ENCODE measurements at regions not wholly inside any gene's neighbourhood (a gene's known extent, or its start where the extent isn't known, plus 50 kb on each side); places are given as distances from the start of the nearest gene placed in this dataset.

GRCh38 chr9:134502809-134503211 lies 138.8 kb upstream of the COL5A1 start:
- no peak for DNase-seq

- DNase-seq: no peak
Measured at GRCh38 chr9:134503301-134504105, 138.1 kb upstream of the COL5A1 start.

- no peak for DNase-seq
Measured at GRCh38 chr9:134504106-134504385, 137.6 kb upstream of the COL5A1 start.

- DNase-seq: no peak
Measured at GRCh38 chr9:134505032-134505431, 136.6 kb upstream of the COL5A1 start.

- DNase-seq: no peak
Measured at GRCh38 chr9:134509281-134509680, 132.3 kb upstream of the COL5A1 start.

- DNase-seq: no peak
Measured at GRCh38 chr9:134509817-134510216, 131.8 kb upstream of the COL5A1 start.

- DNase-seq: no peak
Measured at GRCh38 chr9:134514503-134514902, 127.1 kb upstream of the COL5A1 start.

- no peak for DNase-seq
Measured at GRCh38 chr9:134515026-134515821, 126.4 kb upstream of the COL5A1 start.

GRCh38 chr9:134516464-134516863 lies 125.1 kb upstream of the COL5A1 start:
- no peak for DNase-seq

- no peak for DNase-seq
Measured at GRCh38 chr9:134517069-134517680, 124.4 kb upstream of the COL5A1 start.

- no peak for DNase-seq
Measured at GRCh38 chr9:134518004-134518606, 123.5 kb upstream of the COL5A1 start.

GRCh38 chr9:134519375-134520070 lies 122.1 kb upstream of the COL5A1 start:
- DNase-seq: no peak

GRCh38 chr9:134521817-134522501 lies 119.6 kb upstream of the COL5A1 start:
- no peak for DNase-seq

- no peak for DNase-seq
Measured at GRCh38 chr9:134522502-134522848, 119.1 kb upstream of the COL5A1 start.

GRCh38 chr9:134522976-134523375 lies 118.6 kb upstream of the COL5A1 start:
- DNase-seq: no peak

- no peak for DNase-seq
Measured at GRCh38 chr9:134525070-134525815, 116.4 kb upstream of the COL5A1 start.

GRCh38 chr9:134525841-134526583 lies 115.6 kb upstream of the COL5A1 start:
- no peak for DNase-seq

GRCh38 chr9:134526584-134527477 lies 114.8 kb upstream of the COL5A1 start:
- no peak for DNase-seq

GRCh38 chr9:134530724-134531123 lies 110.9 kb upstream of the COL5A1 start:
- DNase-seq: no peak

All from inflammatory macrophage treated with lipopolysaccharide for 4 hours (primary cell).